Neutrophil (primary cell): ENCODE measurements at regions not wholly inside any gene's neighbourhood (a gene's known extent, or its start where the extent isn't known, plus 50 kb on each side); places are given as distances from the start of the nearest gene placed in this dataset.

Source experiments
- H3K27ac ChIP-seq: fragments of 200-600 bp; sonication (generic); 2 replicates; pipeline ENCODE4 v1.5.1; 2016; ENCODE audit warnings: mild to moderate bottlenecking, moderate library complexity
- H3K27me3 ChIP-seq: fragments of 200-600 bp; sonication (generic); 2 replicates; pipeline ENCODE4 v1.6.0; 2016; ENCODE audit warnings: mild to moderate bottlenecking
- H3K36me3 ChIP-seq: fragments of 200-600 bp; sonication (generic); 2 replicates; pipeline ENCODE4 v1.5.1; 2017
- H3K4me1 ChIP-seq, 2 experiments: fragments of 200-600 bp in 1 of 2; sonication (generic) in 1 of 2; 1 replicate in 1 of 2; 2 replicates in 1 of 2; pipeline versions ENCODE4 v1.5.1 to v1.6.1; 2013 to 2016; ENCODE audit warnings: low read depth in 1 of 2, low read length in 1 of 2, mild to moderate bottlenecking in 1 of 2, moderate library complexity in 1 of 2; ENCODE audit not compliant: control insufficient read depth in 1 of 2, insufficient read depth in 1 of 2
- H3K4me3 ChIP-seq, 2 experiments: fragments of 200-600 bp in 1 of 2; sonication (generic) in 1 of 2; 1 replicate in 1 of 2; 2 replicates in 1 of 2; pipeline ENCODE4 v1.5.1; 2013 to 2016; ENCODE audit warnings: low read depth in 1 of 2, low read length in 1 of 2, mild to moderate bottlenecking in 1 of 2, moderate library complexity in 1 of 2
- H3K9me3 ChIP-seq: fragments of 200-600 bp; sonication (generic); 2 replicates; pipeline ENCODE4 v1.5.1; 2016
- CTCF ChIP-seq: fragments of 200-600 bp; sonication (generic); IDR thresholded peaks from 2 replicates; pipeline ENCODE4 v1.5.1; 2016; ENCODE audit warnings: antibody characterized with exemption

- Histone ChIP-seq H3K27me3 (no peaks in the 10 kb centered on the region), H3K4me3 (no peak overlapping the region), H3K27ac (no peak overlapping the region), H3K36me3 (no peaks in the 10 kb centered on the region), H3K4me1 (no peaks in the 10 kb centered on the region), H3K9me3 (no peaks in the 10 kb centered on the region)
- TF ChIP-seq CTCF, result no peak
Measured at GRCh38 chr3:168314166-168314565, 218.4 kb upstream of the GOLIM4 start.

- no peaks in the 10 kb centered on the region for H3K27me3 ChIP-seq
- no peak overlapping the region for H3K27ac ChIP-seq
- no peaks in the 10 kb centered on the region for H3K36me3 ChIP-seq
- H3K4me3 ChIP-seq, result no peak overlapping the region
- no peak for TF ChIP-seq CTCF
- H3K4me1 ChIP-seq, result no peaks in the 10 kb centered on the region
- H3K9me3 ChIP-seq, result no peaks in the 10 kb centered on the region
Measured at GRCh38 chr3:168312984-168313383, 217.3 kb upstream of the GOLIM4 start.

- no peak overlapping the region for H3K27ac ChIP-seq
- H3K27me3 ChIP-seq, result no peaks in the 10 kb centered on the region
- no peaks in the 10 kb centered on the region for H3K9me3 ChIP-seq
- no peaks in the 10 kb centered on the region for H3K4me1 ChIP-seq
- H3K4me3 ChIP-seq, result no peak overlapping the region
- no peak for TF ChIP-seq CTCF
- no peaks in the 10 kb centered on the region for H3K36me3 ChIP-seq
Measured at GRCh38 chr3:168307893-168308292, 212.2 kb upstream of the GOLIM4 start.

GRCh38 chr3:168295027-168295426, 199.3 kb upstream of the GOLIM4 start:
- no peak overlapping the region for H3K4me3 ChIP-seq
- H3K4me1 ChIP-seq, result no peaks in the 10 kb centered on the region
- H3K36me3 ChIP-seq, result no peaks in the 10 kb centered on the region
- no peak for TF ChIP-seq CTCF
- H3K9me3 ChIP-seq, result no peaks in the 10 kb centered on the region
- no peak overlapping the region for H3K27ac ChIP-seq
- no peaks in the 10 kb centered on the region for H3K27me3 ChIP-seq

GRCh38 chr3:168292296-168292695, 196.6 kb upstream of the GOLIM4 start:
- Histone ChIP-seq H3K4me3 (no peak overlapping the region), H3K4me1 (no peaks in the 10 kb centered on the region), H3K9me3 (no peaks in the 10 kb centered on the region), H3K27me3 (no peaks in the 10 kb centered on the region), H3K27ac (no peak overlapping the region), H3K36me3 (no peaks in the 10 kb centered on the region)
- TF ChIP-seq CTCF, result no peak

GRCh38 chr3:168289471-168290008, 193.8 kb upstream of the GOLIM4 start:
- no peak overlapping the region for H3K4me3 ChIP-seq

More at GRCh38 chr3:168289471-168290008, 193.8 kb upstream of the GOLIM4 start:
- H3K36me3 ChIP-seq, result no peaks in the 10 kb centered on the region
- H3K4me1 ChIP-seq, result no peaks in the 10 kb centered on the region
- TF ChIP-seq CTCF, result no peak
- no peaks in the 10 kb centered on the region for H3K27me3 ChIP-seq
- H3K9me3 ChIP-seq, result no peaks in the 10 kb centered on the region
- no peak overlapping the region for H3K27ac ChIP-seq
